ENCODE measurements at regions not wholly inside any gene's neighbourhood (a gene's known extent, or its start where the extent isn't known, plus 50 kb on each side); places are given as distances from the start of the nearest gene placed in this dataset.

DNA sequence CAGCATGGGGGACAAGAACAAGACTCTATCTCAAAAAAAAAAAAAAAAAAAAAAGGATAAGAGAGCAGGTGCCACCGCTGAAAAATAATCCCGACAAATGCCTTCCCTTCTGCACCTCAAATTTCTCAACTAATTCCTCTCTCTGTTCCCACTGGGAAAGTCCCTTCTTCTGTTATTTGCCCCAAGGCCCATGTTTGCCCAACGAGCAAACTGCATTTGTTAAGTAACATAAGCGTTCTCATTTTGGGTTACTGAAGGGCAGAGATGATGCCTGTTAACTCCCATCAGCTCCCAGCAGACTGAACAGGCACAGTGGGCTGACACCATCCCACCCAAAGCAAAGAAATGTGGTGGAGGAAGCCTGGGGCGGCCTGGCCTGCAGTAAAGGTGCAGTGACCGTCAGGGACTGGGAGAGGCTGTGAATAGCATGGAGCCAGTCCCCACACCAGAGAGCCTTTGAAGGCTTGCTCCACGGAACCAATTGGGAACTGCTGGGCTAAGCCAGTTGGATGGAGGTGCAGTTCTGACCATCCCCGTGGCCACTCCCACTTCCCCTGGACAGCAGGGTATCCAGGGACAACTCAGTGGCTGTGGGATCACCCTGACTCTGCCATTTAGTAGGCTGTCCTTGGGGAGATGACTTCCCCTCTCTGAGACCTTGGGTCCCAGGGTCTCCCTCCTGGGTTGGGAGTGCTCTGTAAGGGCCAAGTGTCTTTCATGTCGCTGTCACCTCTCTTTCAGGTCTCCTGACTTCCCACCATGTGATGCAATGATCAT is 149.7 kb upstream of the IER5L start:
- Histone ChIP-seq H2AFZ (ENCODE audit: low read length) (no peak overlapping the region), H4K20me1 (ENCODE audit: low read length) (no peaks in the 10 kb centered on the region), H3K4me2 (ENCODE audit: low read length) (no peak overlapping the region), H3K9me2 (replicated peaks; ENCODE audit: low read length) (no peaks in the 10 kb centered on the region), H3K27me3 (ENCODE audit: low read length) (no peaks in the 10 kb centered on the region), H3K36me3 (ENCODE audit: low read depth, low read length) (no peaks in the 10 kb centered on the region), H3K9ac (ENCODE audit: low read length) (no peak overlapping the region), H3K4me3 (ENCODE audit: low read length) (no peak overlapping the region), H3F3A (ENCODE audit: low read length, unreplicated experiment) (no peaks in the 10 kb centered on the region), H3K9me3 (ENCODE audit: low read length) (no peaks in the 10 kb centered on the region), H3K79me2 (ENCODE audit: low read length) (no peaks in the 10 kb centered on the region), H3K4me1 (ENCODE audit: insufficient read depth, low read length) (no peaks in the 10 kb centered on the region), H3K27ac (ENCODE audit: low read length) (no peak overlapping the region)
- intact Hi-C loops (cut with micrococcal nuclease): no loop called here
- CTCF ChIA-PET: no interaction called here
- ATAC-seq (no peak), DNase-seq (no peak)
- no TSS peak for BruUV-seq (replicated peaks)
- POLR2A ChIA-PET (ENCODE audit: unreplicated experiment): no interaction called here
- no peak for TF ChIP-seq EZH2phosphoT487 (IDR thresholded peaks at IDR 0.05; ENCODE audit: borderline replicate concordance, low read length)
- no peak for TF ChIP-seq EZH2 (IDR thresholded peaks at IDR 0.05; ENCODE audit: low read length, unreplicated experiment)
- TF ChIP-seq, protein P1, sequence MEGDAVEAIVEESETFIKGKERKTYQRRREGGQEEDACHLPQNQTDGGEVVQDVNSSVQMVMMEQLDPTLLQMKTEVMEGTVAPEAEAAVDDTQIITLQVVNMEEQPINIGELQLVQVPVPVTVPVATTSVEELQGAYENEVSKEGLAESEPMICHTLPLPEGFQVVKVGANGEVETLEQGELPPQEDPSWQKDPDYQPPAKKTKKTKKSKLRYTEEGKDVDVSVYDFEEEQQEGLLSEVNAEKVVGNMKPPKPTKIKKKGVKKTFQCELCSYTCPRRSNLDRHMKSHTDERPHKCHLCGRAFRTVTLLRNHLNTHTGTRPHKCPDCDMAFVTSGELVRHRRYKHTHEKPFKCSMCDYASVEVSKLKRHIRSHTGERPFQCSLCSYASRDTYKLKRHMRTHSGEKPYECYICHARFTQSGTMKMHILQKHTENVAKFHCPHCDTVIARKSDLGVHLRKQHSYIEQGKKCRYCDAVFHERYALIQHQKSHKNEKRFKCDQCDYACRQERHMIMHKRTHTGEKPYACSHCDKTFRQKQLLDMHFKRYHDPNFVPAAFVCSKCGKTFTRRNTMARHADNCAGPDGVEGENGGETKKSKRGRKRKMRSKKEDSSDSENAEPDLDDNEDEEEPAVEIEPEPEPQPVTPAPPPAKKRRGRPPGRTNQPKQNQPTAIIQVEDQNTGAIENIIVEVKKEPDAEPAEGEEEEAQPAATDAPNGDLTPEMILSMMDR (conservative IDR thresholded peaks at IDR 0.05; ENCODE audit: low read depth, low read length): no peak

DNA sequence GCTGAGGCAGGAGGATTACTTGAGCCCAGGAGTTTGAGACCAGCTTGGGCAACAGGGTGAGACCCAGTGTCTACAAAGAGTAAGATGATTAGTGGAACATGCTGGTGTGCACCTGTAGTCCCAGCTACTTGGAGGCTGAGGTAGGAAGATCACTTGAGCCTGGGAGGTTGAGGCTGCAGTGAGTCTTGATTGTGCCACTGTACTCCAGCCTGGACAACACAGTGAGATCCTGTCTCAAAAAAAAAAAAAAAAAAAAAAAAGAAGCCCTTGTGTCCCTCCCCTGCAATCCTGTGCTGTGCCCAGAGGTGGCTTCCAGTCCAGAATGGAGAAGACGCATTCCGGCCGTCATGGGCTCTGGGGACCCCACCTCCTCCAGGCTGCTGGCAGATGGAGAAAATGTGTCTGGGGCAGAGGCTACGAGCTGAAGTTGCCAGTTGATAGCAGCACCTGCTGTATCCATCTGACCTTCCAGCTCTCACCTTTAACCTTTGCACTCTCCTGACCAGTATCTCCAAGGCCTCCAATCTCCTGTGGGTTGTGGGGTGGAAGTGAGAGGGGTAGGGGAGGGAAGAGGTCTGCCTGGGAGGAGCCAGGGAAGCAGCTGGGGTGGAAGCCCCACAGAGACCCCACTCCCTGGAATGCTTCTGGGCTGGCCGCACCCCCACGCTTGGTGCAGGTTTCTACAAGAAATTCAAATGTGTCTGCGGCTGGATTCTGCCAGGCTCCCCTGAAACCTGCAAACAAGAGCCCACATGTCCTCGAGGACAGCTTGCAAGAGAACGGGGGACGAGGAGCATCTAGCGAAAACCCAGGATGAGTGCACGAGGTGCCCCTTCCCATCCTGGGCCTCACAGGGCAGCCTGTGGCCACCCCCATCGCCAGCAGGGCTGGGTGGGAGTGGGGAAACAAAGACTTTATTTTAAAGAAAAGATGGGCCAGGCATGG is 148.3 kb upstream of the IER5L start:
- H3K9me2 ChIP-seq (replicated peaks; ENCODE audit: low read length): no peaks in the 10 kb centered on the region
- H3K9ac ChIP-seq (ENCODE audit: low read length): no peak overlapping the region
- H3K4me1 ChIP-seq (ENCODE audit: insufficient read depth, low read length): no peaks in the 10 kb centered on the region
- TF ChIP-seq EZH2 (IDR thresholded peaks at IDR 0.05; ENCODE audit: low read length, unreplicated experiment) (no peak), EZH2phosphoT487 (IDR thresholded peaks at IDR 0.05; ENCODE audit: borderline replicate concordance, low read length) (no peak)
- TF ChIP-seq, protein P1 (conservative IDR thresholded peaks at IDR 0.05; ENCODE audit: low read depth, low read length): no peak
- H4K20me1 ChIP-seq (ENCODE audit: low read length): no peaks in the 10 kb centered on the region
- no peaks in the 10 kb centered on the region for H3K9me3 ChIP-seq (ENCODE audit: low read length)
- intact Hi-C loops (cut with micrococcal nuclease): no loop called here
- no peak for DNase-seq
- no peak overlapping the region for H3K4me2 ChIP-seq (ENCODE audit: low read length)
- H3K4me3 ChIP-seq (ENCODE audit: low read length): no peak overlapping the region
- H3K27me3 ChIP-seq (ENCODE audit: low read length): no peaks in the 10 kb centered on the region
- no peaks in the 10 kb centered on the region for H3F3A ChIP-seq (ENCODE audit: low read length, unreplicated experiment)
- H3K27ac ChIP-seq (ENCODE audit: low read length): no peak overlapping the region
- ATAC-seq: no peak
- no peaks in the 10 kb centered on the region for H3K79me2 ChIP-seq (ENCODE audit: low read length)
- no peak overlapping the region for H2AFZ ChIP-seq (ENCODE audit: low read length)
- no TSS peak for BruUV-seq (replicated peaks)
- no peaks in the 10 kb centered on the region for H3K36me3 ChIP-seq (ENCODE audit: low read depth, low read length)
- ChIA-PET POLR2A (ENCODE audit: unreplicated experiment) (no interaction called here), CTCF (interaction anchor here (0.6 kb wide), 1 partner anchor 194 kb away, joined by 3 read pairs; no protein-coding TSS in a partner anchor)

Measured in PC-3 (cell line).